ENCODE measurements at regions not wholly inside any gene's neighbourhood (a gene's known extent, or its start where the extent isn't known, plus 50 kb on each side); places are given as distances from the start of the nearest gene placed in this dataset.

DNA sequence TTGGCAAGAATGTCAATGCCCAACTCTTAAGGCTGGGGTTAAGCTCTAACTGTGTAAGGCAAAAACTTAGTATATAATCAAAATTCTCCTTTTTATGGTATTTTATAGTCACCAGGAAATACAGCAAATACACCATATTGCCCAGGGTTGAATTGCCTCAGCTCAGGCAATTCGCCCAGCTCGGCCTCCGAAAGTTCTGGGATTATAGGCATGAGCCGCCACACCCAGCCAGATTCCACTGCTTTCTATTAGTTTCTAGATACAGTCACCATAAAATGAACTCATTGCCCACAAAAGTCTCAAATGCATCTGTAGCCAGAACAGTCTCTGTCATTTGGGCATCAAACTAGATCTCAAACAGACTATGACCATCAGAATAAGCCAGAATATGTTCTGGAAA, 238.7 kb upstream of the TOX3 start:
- Histone ChIP-seq H3K9me3 (ENCODE audit: insufficient read depth in 2 of 2, low read depth in 1 of 2, low read length in 1 of 2) (no peaks in the 10 kb centered on the region), H3K4ac (replicated peaks; ENCODE audit: insufficient read length, low read depth, low read length) (no peak overlapping the region), H3K79me2 (ENCODE audit: control insufficient read depth in 1 of 2, insufficient read depth in 2 of 2, low read length in 2 of 2) (no peaks in the 10 kb centered on the region), H3K4me2 (ENCODE audit: insufficient read depth in 1 of 2, low read depth in 2 of 2, low read length in 2 of 2) (no peak overlapping the region), H3K4me1 (replicated peaks in 1 of 4; ENCODE audit: control insufficient read depth in 3 of 4, insufficient read depth in 4 of 4, low read length in 3 of 4) (no peaks in the 10 kb centered on the region), H3K4me3 (ENCODE audit: extremely low read depth in 1 of 4, insufficient read depth in 2 of 4, low read depth in 3 of 4, low read length in 4 of 4) (no peak overlapping the region), H3K79me1 (ENCODE audit: low read depth, low read length) (no peaks in the 10 kb centered on the region), H2BK20ac (ENCODE audit: low read length) (no peak overlapping the region), H3K56ac (replicated peaks; ENCODE audit: insufficient read length, low read depth, low read length) (no peak overlapping the region), H3K36me3 (ENCODE audit: control insufficient read depth in 2 of 4, insufficient read depth in 4 of 4, low read length in 3 of 4) (no peaks in the 10 kb centered on the region), H2BK15ac (ENCODE audit: low read length) (no peak overlapping the region), H2BK5ac (ENCODE audit: low read depth, low read length) (no peak overlapping the region), H4K8ac (ENCODE audit: extremely low read depth, insufficient read depth, low read length) (no peak overlapping the region), H3K23me2 (ENCODE audit: low read depth, low read length) (no peaks in the 10 kb centered on the region), H3K18ac (ENCODE audit: extremely low read depth, low read length) (peak overlapping the region; percentile 4; the same call in 1 of the 2 replicates), H4K91ac (replicated peaks; ENCODE audit: insufficient read length, low read length) (no peak overlapping the region), H3K27ac (ENCODE audit: low read depth, low read length) (no peak overlapping the region), H3K23ac (ENCODE audit: insufficient read length) (no peak overlapping the region), H2AK5ac (ENCODE audit: low read depth, low read length) (no peak overlapping the region), H2BK120ac (replicated peaks; ENCODE audit: low read depth, low read length) (no peak overlapping the region), H2AFZ (ENCODE audit: low read length) (0 out of 2 replicates have a peak overlapping the region, but pooled peaks have one; percentile 33), H3K9ac (replicated peaks in 1 of 4; ENCODE audit: extremely low read depth in 1 of 4, low read depth in 3 of 4, low read length in 3 of 4) (no peak overlapping the region), H3K14ac (ENCODE audit: insufficient read length) (no peak overlapping the region), H4K5ac (ENCODE audit: insufficient read length, low read depth, low read length) (no peak overlapping the region), H3K27me3 (replicated peaks in 1 of 4; ENCODE audit: control insufficient read depth in 3 of 4, extremely low read depth in 1 of 4, insufficient read depth in 3 of 4, low read length in 3 of 4) (no peaks in the 10 kb centered on the region), H4K20me1 (replicated peaks in 1 of 2; ENCODE audit: control insufficient read depth in 1 of 2, insufficient read depth in 2 of 2, low read length in 2 of 2) (no peaks in the 10 kb centered on the region), H2BK12ac (ENCODE audit: low read depth, low read length) (no peak overlapping the region)
- 93% methylated on average over 4 of the region's 4 CpGs; no CpG with 5 or more reads in 1 of the 2 experiments for WGBS, 2 experiments (ENCODE audit: extremely low coverage in 1 of 2, insufficient coverage in 1 of 2, insufficient read length in 1 of 2, insufficient replicate concordance in 2 of 2, low coverage in 1 of 2, low lambda C conversion rate in 2 of 2, missing lambda C conversion rate in 1 of 2)
- POLR2A ChIA-PET (ENCODE audit: partially characterized antibody), result no interaction called here
- FAIRE-seq, result no peak
- CTCF ChIA-PET (ENCODE audit: partially characterized antibody), result interaction anchor here (1.2 kb wide), 2 partner anchors 17 to 19 kb away, joined by 3 read pairs; no protein-coding TSS in a partner anchor
- DNase-seq (ENCODE audit: low read depth in 1 of 2, low spot score in 2 of 2), result no peak
- TF ChIP-seq, protein P1, sequence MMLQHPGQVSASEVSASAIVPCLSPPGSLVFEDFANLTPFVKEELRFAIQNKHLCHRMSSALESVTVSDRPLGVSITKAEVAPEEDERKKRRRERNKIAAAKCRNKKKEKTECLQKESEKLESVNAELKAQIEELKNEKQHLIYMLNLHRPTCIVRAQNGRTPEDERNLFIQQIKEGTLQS (IDR thresholded peaks at IDR 0.05; ENCODE audit: insufficient read depth, low read depth, low read length), result no peak
- no peak for TF ChIP-seq CREB1 (IDR thresholded peaks at IDR 0.05)
